ENCODE measurements at regions not wholly inside any gene's neighbourhood (a gene's known extent, or its start where the extent isn't known, plus 50 kb on each side); places are given as distances from the start of the nearest gene placed in this dataset.

DNA sequence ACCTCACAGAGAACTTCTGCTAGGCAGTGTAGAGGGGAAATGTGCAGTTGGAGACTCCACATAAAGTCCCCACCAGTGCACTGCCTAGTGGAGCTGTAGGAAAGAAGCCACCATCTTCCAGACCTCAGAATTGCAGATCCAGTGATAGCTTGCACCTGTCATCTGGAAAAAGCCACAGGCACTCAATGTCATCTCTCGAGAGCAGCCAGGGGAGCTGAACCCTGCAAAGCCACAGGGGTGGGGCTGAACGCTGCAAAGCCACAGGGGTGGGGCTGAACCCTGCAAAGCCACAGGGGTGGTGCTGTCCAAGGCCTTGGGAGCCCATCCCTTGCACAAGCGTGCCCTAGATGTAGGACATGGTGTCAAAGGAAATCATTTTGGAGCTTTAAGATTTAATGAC lies 1226.3 kb downstream of the PCDH7 start:
- no peak overlapping the region for H2BK12ac ChIP-seq (ENCODE audit: low read length in 2 of 2)
- no peak overlapping the region for H3K23ac ChIP-seq (ENCODE audit: low read length in 2 of 2)
- 28% methylated on average over 3 of the region's 3 CpGs for WGBS

DNA sequence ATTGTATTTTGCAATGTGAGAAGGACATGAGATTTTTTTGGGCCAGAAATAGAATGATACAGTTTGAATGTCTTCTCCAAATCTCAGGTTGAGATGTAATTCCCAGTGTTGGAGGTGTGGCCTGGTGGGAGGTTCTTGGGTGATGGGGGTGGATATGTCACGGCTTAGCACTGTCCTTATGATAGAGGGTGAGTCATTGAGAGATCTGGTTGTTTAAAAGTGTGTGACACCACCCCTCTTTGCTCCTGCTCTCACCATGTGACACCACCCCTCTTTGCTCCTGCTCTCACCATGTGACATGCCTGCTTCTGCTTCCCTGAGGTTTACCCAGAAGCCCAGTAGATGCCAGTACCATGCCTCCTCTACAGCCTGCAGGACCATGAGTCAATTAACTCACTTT lies 1226.9 kb downstream of the PCDH7 start:
- no peak overlapping the region for H3K14ac ChIP-seq (ENCODE audit: low read length in 2 of 2)
- DNase-seq, result no peak
- H3K79me1 ChIP-seq (replicated peaks; ENCODE audit: low read length, poor library complexity, severe bottlenecking), result no peaks in the 10 kb centered on the region
- no peak overlapping the region for H3K4me3 ChIP-seq (ENCODE audit: insufficient read depth in 1 of 2, low read depth in 1 of 2, low read length in 2 of 2)
- no peak overlapping the region for H4K91ac ChIP-seq (ENCODE audit: low read length)
- no peak overlapping the region for H3K4me2 ChIP-seq (ENCODE audit: low read length, poor library complexity, severe bottlenecking)
- H2BK120ac ChIP-seq (ENCODE audit: low read depth, low read length), result no peak overlapping the region
- no peak overlapping the region for H2BK5ac ChIP-seq (ENCODE audit: low read depth, low read length, poor library complexity, severe bottlenecking)
- H2BK12ac ChIP-seq (ENCODE audit: low read length in 2 of 2), result no peak overlapping the region
- H3K4ac ChIP-seq (ENCODE audit: low read depth in 1 of 2, low read length in 2 of 2), result no peak overlapping the region
- H3K27ac ChIP-seq (ENCODE audit: low read length, poor library complexity, severe bottlenecking), result no peak overlapping the region
- no peak overlapping the region for H4K8ac ChIP-seq (ENCODE audit: low read length)
- no peaks in the 10 kb centered on the region for H3K4me1 ChIP-seq (ENCODE audit: control insufficient read depth, insufficient read depth, low read depth, low read length)
- H3K9me3 ChIP-seq (ENCODE audit: control insufficient read depth, low read length), result no peaks in the 10 kb centered on the region
- no peak overlapping the region for H2BK15ac ChIP-seq (ENCODE audit: low read depth, poor library complexity, severe bottlenecking)
- H3K18ac ChIP-seq (ENCODE audit: low read depth in 1 of 2, low read length in 2 of 2), result no peak overlapping the region
- WGBS, result 43% methylated on average over 1 of the region's 1 CpG
- H3K23ac ChIP-seq (ENCODE audit: low read length in 2 of 2), result no peak overlapping the region
- no peak overlapping the region for H2AFZ ChIP-seq (ENCODE audit: low read depth, low read length)
- H2AK5ac ChIP-seq (ENCODE audit: low read length, severe bottlenecking), result no peak overlapping the region
- H3K27me3 ChIP-seq (ENCODE audit: control insufficient read depth in 1 of 2, insufficient read depth in 1 of 2, low read length in 2 of 2), result no peaks in the 10 kb centered on the region
- H3K9ac ChIP-seq (ENCODE audit: low read length), result no peak overlapping the region
- H3K36me3 ChIP-seq (ENCODE audit: control insufficient read depth in 1 of 2, insufficient read depth in 2 of 2, low read depth in 1 of 2, low read length in 2 of 2), result no peaks in the 10 kb centered on the region

More for the DNA sequence above, 1226.3 kb downstream of the PCDH7 start:
- H3K4me1 ChIP-seq (ENCODE audit: control insufficient read depth, insufficient read depth, low read depth, low read length), result no peaks in the 10 kb centered on the region
- H3K27me3 ChIP-seq (ENCODE audit: control insufficient read depth in 1 of 2, insufficient read depth in 1 of 2, low read length in 2 of 2), result no peaks in the 10 kb centered on the region
- H4K91ac ChIP-seq (ENCODE audit: low read length), result no peak overlapping the region
- H2BK120ac ChIP-seq (ENCODE audit: low read depth, low read length), result no peak overlapping the region
- no peak overlapping the region for H3K4me2 ChIP-seq (ENCODE audit: low read length, poor library complexity, severe bottlenecking)
- no peak overlapping the region for H3K9ac ChIP-seq (ENCODE audit: low read length)
- H2BK5ac ChIP-seq (ENCODE audit: low read depth, low read length, poor library complexity, severe bottlenecking), result no peak overlapping the region
- no peaks in the 10 kb centered on the region for H3K79me1 ChIP-seq (replicated peaks; ENCODE audit: low read length, poor library complexity, severe bottlenecking)
- no peak overlapping the region for H3K18ac ChIP-seq (ENCODE audit: low read depth in 1 of 2, low read length in 2 of 2)
- H3K14ac ChIP-seq (ENCODE audit: low read length in 2 of 2), result no peak overlapping the region
- H2AFZ ChIP-seq (ENCODE audit: low read depth, low read length), result no peak overlapping the region
- no peaks in the 10 kb centered on the region for H3K36me3 ChIP-seq (ENCODE audit: control insufficient read depth in 1 of 2, insufficient read depth in 2 of 2, low read depth in 1 of 2, low read length in 2 of 2)
- H2BK15ac ChIP-seq (ENCODE audit: low read depth, poor library complexity, severe bottlenecking), result no peak overlapping the region
- H2AK5ac ChIP-seq (ENCODE audit: low read length, severe bottlenecking), result no peak overlapping the region
- H3K4ac ChIP-seq (ENCODE audit: low read depth in 1 of 2, low read length in 2 of 2), result no peak overlapping the region
- no peaks in the 10 kb centered on the region for H3K9me3 ChIP-seq (ENCODE audit: control insufficient read depth, low read length)
- no peak overlapping the region for H3K27ac ChIP-seq (ENCODE audit: low read length, poor library complexity, severe bottlenecking)
- H3K4me3 ChIP-seq (ENCODE audit: insufficient read depth in 1 of 2, low read depth in 1 of 2, low read length in 2 of 2), result no peak overlapping the region
- no peak overlapping the region for H4K8ac ChIP-seq (ENCODE audit: low read length)
- DNase-seq, result no peak

DNA sequence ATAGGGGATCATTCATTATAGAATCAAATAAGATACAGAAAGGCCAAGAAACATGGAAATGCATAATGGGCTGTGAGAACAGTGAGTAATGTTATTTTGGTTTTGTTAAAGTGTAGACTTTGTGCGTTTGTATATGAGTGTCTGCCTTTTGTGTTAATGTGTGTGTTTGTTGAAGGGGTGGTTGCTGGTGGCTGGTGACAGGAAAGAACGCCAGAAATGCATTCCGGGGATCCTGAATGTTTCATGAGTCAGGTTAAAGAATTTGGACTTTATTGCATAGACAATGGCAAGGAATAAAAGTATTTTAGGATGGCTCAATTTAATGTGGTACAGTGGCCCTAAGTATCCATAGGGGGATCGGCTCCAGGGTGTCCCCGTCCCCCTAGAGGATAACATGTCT lies 1228.9 kb downstream of the PCDH7 start:
- Histone ChIP-seq H2BK120ac (ENCODE audit: low read depth, low read length) (no peak overlapping the region), H3K9me3 (ENCODE audit: control insufficient read depth, low read length) (no peaks in the 10 kb centered on the region), H3K9ac (ENCODE audit: low read length) (no peak overlapping the region), H3K4me2 (ENCODE audit: low read length, poor library complexity, severe bottlenecking) (no peak overlapping the region), H2AK5ac (ENCODE audit: low read length, severe bottlenecking) (no peak overlapping the region), H3K4ac (ENCODE audit: low read depth in 1 of 2, low read length in 2 of 2) (no peak overlapping the region), H2BK5ac (ENCODE audit: low read depth, low read length, poor library complexity, severe bottlenecking) (no peak overlapping the region), H2AFZ (ENCODE audit: low read depth, low read length) (no peak overlapping the region), H3K36me3 (ENCODE audit: control insufficient read depth in 1 of 2, insufficient read depth in 2 of 2, low read depth in 1 of 2, low read length in 2 of 2) (no peaks in the 10 kb centered on the region), H3K27me3 (ENCODE audit: control insufficient read depth in 1 of 2, insufficient read depth in 1 of 2, low read length in 2 of 2) (no peaks in the 10 kb centered on the region), H3K4me1 (ENCODE audit: control insufficient read depth, insufficient read depth, low read depth, low read length) (no peaks in the 10 kb centered on the region), H3K23ac (ENCODE audit: low read length in 2 of 2) (no peak overlapping the region), H2BK12ac (ENCODE audit: low read length in 2 of 2) (no peak overlapping the region), H3K18ac (ENCODE audit: low read depth in 1 of 2, low read length in 2 of 2) (no peak overlapping the region), H3K4me3 (ENCODE audit: insufficient read depth in 1 of 2, low read depth in 1 of 2, low read length in 2 of 2) (no peak overlapping the region), H2BK15ac (ENCODE audit: low read depth, poor library complexity, severe bottlenecking) (no peak overlapping the region), H3K14ac (ENCODE audit: low read length in 2 of 2) (no peak overlapping the region), H3K79me1 (replicated peaks; ENCODE audit: low read length, poor library complexity, severe bottlenecking) (no peaks in the 10 kb centered on the region), H4K8ac (ENCODE audit: low read length) (no peak overlapping the region), H4K91ac (ENCODE audit: low read length) (no peak overlapping the region), H3K27ac (ENCODE audit: low read length, poor library complexity, severe bottlenecking) (no peak overlapping the region)
- WGBS, result 94% methylated on average over 5 of the region's 5 CpGs
- DNase-seq, result no peak

DNA sequence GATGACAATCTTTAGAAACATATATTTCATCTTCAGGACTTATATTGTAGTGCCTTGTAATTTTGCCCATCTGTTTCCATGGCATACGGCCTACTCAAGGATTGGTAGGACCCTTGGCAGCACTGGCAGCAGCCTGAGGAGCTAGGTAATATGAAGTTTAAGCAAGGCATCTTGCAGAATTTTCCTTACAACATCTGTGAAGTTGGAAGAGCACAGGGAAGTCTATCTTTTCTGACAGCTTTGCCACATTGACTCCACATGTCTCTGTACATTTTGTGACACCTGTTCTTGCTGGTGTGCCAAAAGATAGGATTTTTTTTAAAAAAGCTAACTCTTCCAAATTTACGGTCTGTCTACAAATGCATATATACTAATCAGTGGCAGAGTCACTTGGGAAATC lies 1235.2 kb downstream of the PCDH7 start:
- H2BK15ac ChIP-seq (ENCODE audit: low read depth, poor library complexity, severe bottlenecking), result no peak overlapping the region
- no peak overlapping the region for H3K14ac ChIP-seq (ENCODE audit: low read length in 2 of 2)
- 94% methylated on average over 1 of the region's 2 CpGs for WGBS
- no peaks in the 10 kb centered on the region for H3K79me1 ChIP-seq (replicated peaks; ENCODE audit: low read length, poor library complexity, severe bottlenecking)
- no peak overlapping the region for H2AFZ ChIP-seq (ENCODE audit: low read depth, low read length)
- H3K9me3 ChIP-seq (ENCODE audit: control insufficient read depth, low read length), result no peaks in the 10 kb centered on the region
- DNase-seq, result no peak
- H3K4me2 ChIP-seq (ENCODE audit: low read length, poor library complexity, severe bottlenecking), result no peak overlapping the region
- no peak overlapping the region for H2BK5ac ChIP-seq (ENCODE audit: low read depth, low read length, poor library complexity, severe bottlenecking)
- H3K36me3 ChIP-seq (ENCODE audit: control insufficient read depth in 1 of 2, insufficient read depth in 2 of 2, low read depth in 1 of 2, low read length in 2 of 2), result no peaks in the 10 kb centered on the region
- no peak overlapping the region for H3K27ac ChIP-seq (ENCODE audit: low read length, poor library complexity, severe bottlenecking)
- no peak overlapping the region for H2BK12ac ChIP-seq (ENCODE audit: low read length in 2 of 2)
- H3K4me3 ChIP-seq (ENCODE audit: insufficient read depth in 1 of 2, low read depth in 1 of 2, low read length in 2 of 2), result no peak overlapping the region
- no peak overlapping the region for H3K9ac ChIP-seq (ENCODE audit: low read length)
- H2BK120ac ChIP-seq (ENCODE audit: low read depth, low read length), result no peak overlapping the region
- H4K8ac ChIP-seq (ENCODE audit: low read length), result no peak overlapping the region
- H4K91ac ChIP-seq (ENCODE audit: low read length), result no peak overlapping the region
- H3K27me3 ChIP-seq (ENCODE audit: control insufficient read depth in 1 of 2, insufficient read depth in 1 of 2, low read length in 2 of 2), result no peaks in the 10 kb centered on the region
- no peak overlapping the region for H2AK5ac ChIP-seq (ENCODE audit: low read length, severe bottlenecking)
- H3K4ac ChIP-seq (ENCODE audit: low read depth in 1 of 2, low read length in 2 of 2), result no peak overlapping the region
- no peaks in the 10 kb centered on the region for H3K4me1 ChIP-seq (ENCODE audit: control insufficient read depth, insufficient read depth, low read depth, low read length)
- no peak overlapping the region for H3K23ac ChIP-seq (ENCODE audit: low read length in 2 of 2)
- no peak overlapping the region for H3K18ac ChIP-seq (ENCODE audit: low read depth in 1 of 2, low read length in 2 of 2)
